Right renal cortex interstitium (tissue), 3 donors: ENCODE measurements at regions not wholly inside any gene's neighbourhood (a gene's known extent, or its start where the extent isn't known, plus 50 kb on each side); places are given as distances from the start of the nearest gene placed in this dataset.

Experiments
- DNase-seq, 3 donors: peaks; one replicate each; pipeline ENCODE4 v3.0.0-alpha.2; 2013; ENCODE audit warnings: low read depth in 3 of 3, low spot score in 2 of 3

DNA sequence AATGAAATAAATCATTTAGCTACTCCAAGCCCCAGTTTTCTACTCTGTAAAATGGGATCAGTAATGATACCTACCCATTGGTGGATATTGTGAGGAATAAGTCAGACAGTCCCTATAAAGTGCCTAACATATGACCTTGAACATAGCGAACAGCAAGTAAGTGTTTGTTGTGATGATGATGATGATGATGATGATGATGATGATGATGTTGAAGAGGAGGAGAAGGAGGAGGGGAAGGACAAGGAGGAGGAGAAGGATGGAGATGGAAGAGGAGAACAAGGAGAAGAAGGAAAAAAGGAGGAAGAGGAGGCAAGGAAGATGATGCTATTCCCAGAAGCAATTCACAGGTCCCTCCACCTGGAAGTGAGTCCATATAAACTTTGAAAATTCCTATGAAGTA, 264.3 kb downstream of the MAFB start:
- DNase-seq = no peak

DNA sequence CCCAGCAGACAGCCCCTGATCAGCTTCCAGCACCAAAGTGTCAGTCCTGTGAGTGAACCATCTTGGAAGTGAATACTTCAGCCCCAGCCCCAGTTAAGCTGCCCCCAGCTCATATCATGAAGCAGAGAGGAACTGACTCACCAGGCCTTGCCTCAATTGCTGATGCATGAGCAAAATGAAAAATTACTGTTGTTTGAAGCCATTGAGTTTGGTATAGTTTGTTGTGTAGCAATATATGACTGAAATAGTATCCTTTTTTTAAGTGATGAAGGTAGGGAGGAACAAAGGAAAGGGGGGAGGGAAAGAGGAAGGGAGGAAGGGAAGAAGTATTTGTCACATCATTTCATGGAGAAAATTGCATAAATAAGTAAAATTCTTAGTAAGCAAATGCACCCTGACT, 266.4 kb downstream of the MAFB start:
- DNase-seq = no peak

DNA sequence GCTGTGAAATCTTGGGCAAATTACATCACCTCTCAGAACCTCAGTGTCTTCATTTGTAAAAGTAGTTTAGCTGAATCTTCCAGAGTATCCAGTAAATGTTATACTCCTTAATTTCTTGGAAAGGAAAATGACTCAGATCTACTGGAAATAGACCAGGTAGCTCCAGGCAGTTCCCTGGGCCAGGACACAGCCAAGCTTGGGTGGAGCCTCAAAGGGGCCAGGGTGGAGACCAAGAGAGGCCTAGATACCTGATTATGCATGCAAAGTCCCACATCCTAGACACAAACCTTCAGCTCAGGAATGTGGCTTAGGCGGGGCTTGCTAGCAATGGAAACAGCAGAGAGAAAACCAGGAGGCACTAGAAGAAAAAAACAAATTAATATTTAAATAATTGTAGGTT, 272.8 kb downstream of the MAFB start:
- DNase-seq = no peak

DNA sequence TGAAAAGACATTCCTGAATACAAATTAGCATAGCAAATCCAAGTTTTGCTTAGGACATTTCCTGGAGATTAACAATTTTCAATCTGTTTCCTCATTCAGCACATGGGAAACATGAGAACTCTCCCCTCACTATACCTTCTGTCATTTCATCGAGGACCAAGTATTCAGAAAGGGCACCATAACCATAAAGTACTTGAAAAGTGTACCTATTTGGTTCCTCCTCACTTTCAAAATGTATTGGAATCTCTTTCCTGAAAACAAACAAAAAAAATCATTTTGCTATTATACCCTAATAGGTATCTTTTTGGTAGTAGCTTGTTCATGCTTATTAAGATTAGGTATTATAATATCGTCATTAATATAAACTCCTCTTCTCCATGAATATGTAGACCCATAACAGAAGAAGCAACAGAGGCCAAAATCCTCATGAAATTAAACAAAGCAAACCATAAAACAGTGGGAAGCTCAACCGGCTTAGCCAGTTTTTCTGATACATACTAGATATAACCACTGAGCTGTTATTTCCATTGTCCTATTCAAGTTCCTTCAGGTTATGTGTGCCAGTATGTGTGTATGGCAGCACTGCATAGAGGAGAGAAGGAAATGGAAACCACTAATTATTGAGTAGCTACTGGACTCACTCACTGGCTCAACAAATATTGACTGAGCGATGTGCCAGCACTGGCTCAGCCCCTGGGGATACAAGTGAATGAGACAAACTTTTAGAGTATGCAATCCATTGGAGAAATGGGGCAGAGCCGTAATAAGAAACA, 274.0 kb downstream of the MAFB start:
- DNase-seq = no peak

DNA sequence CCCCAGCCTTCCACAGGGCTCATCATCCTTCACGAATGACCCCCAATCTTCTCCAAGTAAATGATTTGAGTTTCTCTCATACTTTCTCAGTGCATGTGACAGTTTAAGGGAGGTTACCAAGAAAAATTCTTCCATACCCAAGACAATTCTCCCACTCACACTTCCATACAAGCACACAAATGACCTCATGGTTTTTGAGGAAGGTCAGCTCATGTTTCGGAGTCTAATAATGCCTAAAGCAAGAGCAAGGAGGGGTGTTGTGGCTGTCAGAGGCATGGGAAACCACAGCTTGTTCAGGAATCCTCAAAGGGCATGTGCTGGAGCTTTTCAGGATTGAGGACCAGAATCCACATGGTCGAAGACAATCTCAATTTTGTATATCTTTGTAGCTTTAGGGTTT, 279.0 kb downstream of the MAFB start:
- no peak for DNase-seq

DNA sequence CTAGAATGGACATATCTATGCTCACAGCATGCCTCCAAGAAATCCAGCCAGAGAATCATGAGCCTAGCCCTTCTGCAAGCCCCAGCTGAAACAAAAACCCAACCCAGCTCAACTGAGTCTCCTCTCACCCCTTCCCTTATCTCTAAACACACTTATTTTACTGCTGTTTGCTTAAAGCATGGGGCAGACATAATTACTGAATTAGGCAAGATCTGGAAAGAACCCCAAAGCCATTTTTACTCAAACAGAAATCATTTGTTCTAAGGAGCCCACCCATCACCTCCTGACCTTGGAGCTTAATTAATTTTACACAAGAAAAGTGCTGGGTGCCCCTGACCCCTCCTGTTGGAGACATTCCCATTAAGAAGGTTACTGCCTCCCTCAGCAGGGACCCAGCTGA, 291.6 kb downstream of the MAFB start:
- no peak for DNase-seq

DNA sequence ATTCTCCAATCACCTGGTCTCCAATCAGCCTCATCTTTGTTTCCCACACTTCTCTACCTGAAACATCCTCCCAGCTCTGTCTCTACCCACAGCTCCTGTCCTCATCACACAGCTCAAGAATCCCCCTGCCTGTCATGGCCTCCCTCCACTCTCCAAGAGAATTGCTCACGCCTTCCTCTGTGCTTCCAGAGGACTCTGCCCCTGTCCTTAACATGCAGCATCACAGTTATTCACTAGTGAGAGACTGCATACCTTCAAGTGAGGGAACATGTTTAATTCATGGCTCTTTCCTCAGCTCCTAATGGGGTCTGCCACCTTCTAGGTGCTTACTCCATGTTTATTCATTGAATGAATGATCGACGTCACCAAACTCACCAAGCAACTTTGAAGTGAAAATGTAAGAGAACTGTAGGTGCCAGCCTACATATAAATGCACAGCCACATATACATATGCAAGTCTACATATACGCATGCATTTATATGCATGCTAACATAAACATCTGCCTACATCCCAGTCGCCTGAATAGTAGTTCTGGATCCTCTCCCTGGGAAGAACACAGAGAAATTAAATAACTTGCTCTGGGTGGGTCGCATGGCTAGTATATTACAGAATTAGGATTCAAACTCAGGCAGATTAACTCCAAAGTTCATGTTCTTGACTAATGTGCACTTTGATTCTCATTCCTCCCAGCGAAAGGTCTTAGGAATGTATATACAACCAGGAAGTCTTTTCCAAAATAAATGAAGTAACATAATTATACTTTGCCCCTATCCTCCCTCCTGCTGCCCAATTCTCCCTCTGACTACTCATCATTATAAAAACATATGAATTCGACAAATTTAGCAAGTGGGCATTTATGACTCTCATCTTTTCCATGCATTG, 295.6 kb downstream of the MAFB start:
- DNase-seq = no peak

DNA sequence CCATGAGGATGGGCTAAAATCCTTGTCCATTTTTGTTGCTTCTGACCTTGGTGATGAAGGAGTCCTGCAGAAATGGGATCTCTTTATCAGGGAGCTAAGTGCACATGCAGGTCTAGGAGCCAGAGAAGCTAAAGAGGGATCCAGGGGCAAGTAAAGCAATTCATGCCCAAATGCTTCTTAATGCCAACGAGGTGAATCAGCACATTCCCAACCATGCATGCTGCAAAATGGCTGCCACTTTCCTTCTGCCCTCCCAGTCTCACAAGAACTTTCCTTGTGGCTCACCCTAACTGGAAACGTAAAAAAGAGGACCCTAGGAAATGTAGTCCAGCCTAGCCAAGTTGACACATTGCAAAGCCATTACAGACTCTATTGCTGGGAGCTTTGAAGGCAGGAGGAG, 298.4 kb downstream of the MAFB start:
- no peak for DNase-seq

DNA sequence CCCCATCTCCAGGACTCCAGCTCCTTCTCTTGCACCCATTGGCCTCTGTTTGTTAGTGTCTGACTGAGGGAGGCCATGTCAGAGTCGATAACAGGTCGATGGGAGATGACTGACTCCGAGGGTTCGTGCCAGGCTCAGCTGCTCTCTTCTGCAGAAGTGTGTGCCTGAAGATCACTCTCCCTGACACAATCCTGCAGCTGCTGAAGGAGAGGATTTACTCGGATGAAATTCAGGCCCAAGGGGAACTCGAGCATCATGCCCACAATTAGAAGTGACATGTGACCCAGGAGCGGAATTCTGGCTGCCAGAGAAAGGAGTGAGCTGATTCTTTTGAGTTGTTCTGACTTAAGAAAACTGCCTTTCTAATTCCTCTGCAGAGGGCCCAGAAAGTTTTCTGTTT, 318.2 kb downstream of the MAFB start:
- DNase-seq = no peak

DNA sequence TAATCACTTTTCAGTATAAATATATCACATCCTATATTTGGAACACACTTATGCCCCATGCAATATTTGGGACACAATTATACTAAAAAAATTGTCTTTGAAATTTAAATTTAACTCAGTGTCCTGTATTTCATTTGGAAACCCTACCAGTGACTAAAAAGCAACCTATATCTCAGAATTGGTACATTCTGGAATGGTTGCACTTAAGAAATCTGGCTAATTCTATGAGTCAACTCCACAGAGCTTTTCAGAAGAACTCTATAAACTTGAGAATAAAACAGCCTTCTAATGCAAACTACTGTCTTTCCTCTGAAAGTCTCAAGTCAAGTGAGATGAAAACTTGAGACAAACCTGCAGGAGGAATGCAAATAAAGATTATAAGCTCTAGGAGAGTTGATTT, 320.2 kb downstream of the MAFB start:
- no peak for DNase-seq

DNA sequence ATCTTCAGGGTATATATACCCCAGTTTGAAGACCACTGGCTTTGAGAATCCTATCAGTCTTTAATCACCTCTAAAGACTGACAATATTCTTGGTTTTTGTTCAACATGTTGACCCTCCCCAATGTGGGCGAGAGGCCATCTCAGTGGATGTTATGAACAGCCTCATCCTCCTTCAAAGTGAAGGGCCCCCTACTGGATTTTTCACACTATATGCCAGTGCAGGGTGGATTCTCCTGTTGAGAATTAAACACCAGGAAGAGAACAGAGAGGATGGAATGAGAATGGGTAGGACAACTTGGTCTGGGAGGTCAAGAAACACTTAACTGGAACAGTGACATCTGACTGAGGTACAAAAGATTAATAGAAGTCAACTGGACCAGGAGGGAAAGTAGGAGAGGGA, 327.1 kb downstream of the MAFB start:
- no peak for DNase-seq

DNA sequence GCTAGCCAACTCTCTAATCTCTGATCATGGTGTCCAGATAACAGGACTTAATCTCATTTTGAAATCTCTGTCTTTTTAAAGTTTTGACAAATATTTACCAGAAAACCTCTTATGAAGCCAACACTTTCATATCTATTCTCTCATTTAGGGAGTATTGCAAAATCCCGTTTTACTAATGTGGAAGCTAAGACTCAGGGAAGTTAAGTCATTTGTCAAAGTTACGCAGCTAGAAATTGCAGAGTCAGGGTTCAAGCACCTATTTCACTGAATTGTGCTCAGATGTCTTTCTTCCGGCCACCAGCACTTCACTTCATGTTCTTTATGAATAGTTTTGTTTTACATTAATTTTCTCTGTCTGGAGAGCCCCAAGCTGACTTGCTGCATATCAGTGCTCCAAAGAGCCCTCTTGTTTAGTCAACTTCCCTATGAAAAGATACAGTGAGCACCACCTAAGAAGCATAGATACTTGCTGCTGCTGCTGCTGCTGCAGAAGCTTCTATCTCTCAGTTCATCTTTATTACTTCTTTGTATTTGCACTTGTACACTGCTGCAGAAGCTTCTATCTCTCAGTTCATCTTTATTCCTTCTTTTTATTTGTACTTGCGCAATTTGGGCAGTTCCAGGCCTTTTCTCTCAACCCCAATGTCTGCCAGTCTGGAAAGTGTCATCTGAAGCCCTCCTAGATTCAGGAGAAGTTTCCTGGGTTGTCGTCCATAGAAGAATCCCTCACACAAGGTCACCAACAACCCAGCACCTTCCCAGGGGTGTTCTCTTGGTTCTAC, 329.7 kb downstream of the MAFB start:
- DNase-seq = no peak

DNA sequence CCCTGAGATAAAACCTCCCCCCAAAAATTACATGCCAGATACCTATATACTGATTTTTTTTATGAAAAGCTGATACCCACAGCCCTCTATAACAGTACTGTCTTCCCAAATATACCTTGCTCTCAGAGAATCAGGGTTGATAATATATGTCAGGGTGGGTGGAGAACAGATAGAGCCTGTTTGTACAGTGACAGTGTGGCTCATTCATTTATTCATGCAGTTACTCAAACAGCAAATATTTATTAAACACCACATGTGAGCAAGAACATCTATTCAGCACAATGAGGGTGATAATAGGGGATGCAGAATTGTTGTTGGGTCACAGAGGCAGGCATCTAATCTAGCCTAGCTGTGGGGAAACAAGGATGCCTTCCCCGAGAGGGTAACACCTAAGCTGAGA, 334.2 kb downstream of the MAFB start:
- DNase-seq = no peak

DNA sequence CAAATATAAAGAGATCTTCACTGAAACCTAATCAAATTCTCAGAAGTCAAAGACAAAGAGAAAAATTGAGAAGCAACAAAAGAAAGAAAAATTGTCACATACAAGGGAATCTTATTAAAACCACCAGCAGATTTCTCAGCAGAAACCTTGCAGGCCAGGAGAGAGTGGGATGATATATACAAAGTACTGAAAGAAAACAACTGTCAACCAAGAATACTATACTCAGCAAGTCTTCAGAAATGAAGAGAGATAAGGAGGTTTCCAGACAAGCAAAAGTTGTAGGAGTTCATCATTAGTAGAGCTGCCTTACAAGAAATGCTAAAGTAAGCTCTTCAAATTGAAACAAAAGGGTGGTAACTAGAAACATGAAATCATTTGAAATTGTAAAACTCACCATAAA, 345.6 kb downstream of the MAFB start:
- DNase-seq = no peak

DNA sequence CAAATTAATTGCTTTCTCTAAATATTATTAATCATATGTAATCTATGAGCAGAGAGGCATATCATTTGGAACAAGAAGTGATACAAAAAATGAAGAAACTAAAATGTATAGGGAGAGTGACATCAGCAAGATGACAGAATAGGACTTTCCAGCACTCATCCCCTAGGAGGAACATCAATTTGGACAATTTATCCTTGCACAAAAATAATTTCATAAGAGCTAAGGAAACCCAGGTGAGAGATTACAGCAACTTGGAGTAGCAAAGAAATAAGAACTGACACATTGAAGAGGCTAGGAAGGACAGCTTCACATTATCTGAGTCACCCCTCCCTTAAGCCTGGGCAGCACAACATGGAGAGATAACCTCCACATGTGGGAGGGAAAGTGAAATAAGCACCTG, 347.5 kb downstream of the MAFB start:
- DNase-seq = no peak

DNA sequence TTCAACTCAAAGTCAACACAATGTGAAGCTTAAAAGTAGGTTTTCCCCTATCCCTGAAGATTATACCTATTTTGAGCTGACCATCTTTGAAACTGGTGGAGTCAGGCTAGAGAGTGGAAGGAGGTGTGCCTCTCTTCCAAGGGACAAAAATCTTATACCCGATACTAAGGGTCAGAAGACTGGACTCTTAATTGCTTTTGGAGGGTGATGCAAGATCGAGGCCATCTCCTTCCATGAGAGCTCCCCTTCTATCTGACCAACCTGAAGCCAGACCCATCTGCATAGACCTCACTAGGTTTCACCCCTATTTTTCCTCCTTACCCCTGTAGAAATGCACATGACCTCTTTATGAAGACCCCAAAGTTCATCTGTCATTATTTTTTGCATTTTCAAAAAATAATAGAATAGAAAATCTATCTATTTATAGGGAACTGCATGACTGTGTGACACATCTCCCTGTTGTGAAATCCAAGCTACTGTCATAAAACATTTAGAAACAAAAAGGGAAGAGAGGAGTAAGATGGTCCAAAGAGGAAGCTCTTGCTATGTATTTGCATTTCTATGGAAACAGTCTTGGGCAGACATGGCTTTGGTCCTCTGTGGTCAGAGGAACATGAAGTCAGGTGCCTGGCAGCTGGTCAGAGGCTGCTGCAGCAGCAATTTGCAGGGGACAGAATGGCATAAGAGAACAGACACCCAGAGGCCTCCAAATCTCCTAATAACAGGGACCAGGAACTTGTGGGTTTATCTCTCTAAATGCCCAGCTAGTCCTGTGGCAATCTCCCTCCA, 349.2 kb downstream of the MAFB start:
- DNase-seq = no peak

DNA sequence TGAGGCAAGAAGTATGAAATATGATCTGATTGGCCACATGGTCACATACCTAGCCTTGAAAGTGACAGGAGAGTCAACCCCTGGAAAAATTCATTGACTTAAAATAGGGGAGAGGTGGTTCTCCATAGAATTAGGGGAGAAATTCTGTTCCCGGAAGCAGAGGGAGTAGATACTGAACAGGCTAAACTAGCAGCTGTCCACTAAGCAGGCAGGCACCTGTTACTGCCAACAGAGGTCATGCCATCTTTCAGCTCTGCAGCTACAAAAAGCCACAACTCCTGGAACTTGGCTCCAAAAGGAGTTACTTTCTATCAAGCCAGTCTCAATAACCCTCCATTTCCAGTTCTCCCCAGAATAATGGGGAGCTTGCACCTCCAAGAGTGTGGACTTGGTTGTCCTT, 352.5 kb downstream of the MAFB start:
- DNase-seq = no peak

DNA sequence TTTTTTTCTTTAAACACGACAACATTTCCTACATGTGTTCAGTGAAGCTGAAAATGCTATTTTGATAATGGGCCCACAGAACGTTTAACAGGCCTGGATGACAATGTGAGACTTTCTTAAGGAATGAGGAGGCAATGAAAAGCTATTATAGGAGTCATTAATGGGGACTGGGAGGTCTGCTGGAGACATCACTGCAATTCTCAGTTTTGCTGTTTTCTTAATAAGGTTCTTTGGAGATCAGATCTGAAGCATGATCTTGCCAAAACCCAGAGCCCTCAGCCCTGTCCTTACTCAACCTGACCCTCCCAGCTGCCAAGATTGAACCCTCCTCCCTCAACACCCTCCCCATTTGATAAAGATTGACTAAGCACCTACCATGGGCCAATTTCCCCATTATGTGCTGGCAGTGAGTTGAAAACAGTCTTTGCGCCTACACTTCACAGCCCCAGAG, 353.1 kb downstream of the MAFB start:
- no peak for DNase-seq

DNA sequence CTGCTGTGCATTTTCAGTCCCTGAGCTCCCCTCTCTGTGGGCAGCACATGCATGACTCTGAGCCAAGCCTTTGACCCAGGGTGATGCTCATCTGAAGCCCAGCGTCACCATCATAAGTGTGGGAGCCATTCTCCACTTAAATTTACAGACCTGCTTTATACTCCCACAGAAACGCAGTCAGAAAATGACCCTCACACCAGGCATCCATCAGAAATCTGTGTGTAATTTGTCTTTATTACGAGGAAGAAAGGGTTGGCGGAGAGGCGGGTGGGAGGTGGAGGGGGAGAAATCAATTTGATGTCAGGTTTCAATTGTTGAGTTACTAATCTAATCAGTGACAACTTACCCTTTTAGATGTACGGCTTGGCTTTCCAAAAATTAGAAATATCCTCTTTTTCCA, 353.6 kb downstream of the MAFB start:
- DNase-seq = no peak

DNA sequence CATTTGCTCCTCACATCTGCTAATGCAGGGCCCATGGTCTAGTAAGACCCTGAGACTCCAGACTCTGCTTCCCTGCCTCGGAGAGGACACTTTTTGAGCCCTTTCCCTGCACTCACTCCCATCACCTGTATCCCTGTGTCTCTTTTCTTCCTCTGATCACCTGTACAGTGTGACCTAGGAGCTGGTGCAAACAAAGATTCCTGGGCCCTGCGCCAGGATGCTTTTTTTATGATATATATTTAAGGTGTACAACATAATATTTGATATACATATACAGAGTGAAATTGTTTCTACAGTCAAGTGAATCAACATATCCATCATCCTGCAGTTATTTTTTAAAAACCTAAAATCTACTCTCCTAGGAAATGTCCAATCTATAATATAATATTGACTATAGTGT, 355.4 kb downstream of the MAFB start:
- no peak for DNase-seq
